GM12891 (cell line): ENCODE measurements at regions not wholly inside any gene's neighbourhood (a gene's known extent, or its start where the extent isn't known, plus 50 kb on each side); places are given as distances from the start of the nearest gene placed in this dataset.

Experiments used
- DNase-seq: peaks from one replicate; pipeline ENCODE4 v3.0.0; 2011; ENCODE audit warnings: low spot score; ENCODE audit not compliant: insufficient read length
- FAIRE-seq: peaks from 2 replicates; lab custom pipeline; 2011; peaks lifted over from hg19 to GRCh38; lab: Jason Lieb, UNC
- PAX5 ChIP-seq: IDR thresholded peaks from 2 replicates; pipeline ENCODE4 v1.6.1; 2011; ENCODE audit warnings: low read length, moderate library complexity, mild to moderate bottlenecking; ENCODE audit not compliant: insufficient read depth, severe bottlenecking
- POLR2A ChIP-seq: IDR thresholded peaks from 2 replicates; pipeline ENCODE4 v1.6.1; 2011; ENCODE audit warnings: low read depth, low read length, control low read depth
- POLR2AphosphoS5 ChIP-seq: IDR thresholded peaks from 2 replicates; pipeline ENCODE4 v1.6.1; 2011; ENCODE audit warnings: low read depth, low read length, control low read depth
- POU2F2 ChIP-seq: IDR thresholded peaks from 2 replicates; pipeline ENCODE4 v1.6.1; 2011; ENCODE audit warnings: low read depth, mild to moderate bottlenecking, control low read depth, low read length, moderate library complexity
- SPI1 ChIP-seq: IDR thresholded peaks from 2 replicates; pipeline ENCODE4 v1.6.1; 2011; ENCODE audit warnings: low read depth, low read length, control low read depth
- TAF1 ChIP-seq: IDR thresholded peaks from 2 replicates; pipeline ENCODE4 v1.6.1; 2011; ENCODE audit warnings: low read depth, low read length, control low read depth

DNA sequence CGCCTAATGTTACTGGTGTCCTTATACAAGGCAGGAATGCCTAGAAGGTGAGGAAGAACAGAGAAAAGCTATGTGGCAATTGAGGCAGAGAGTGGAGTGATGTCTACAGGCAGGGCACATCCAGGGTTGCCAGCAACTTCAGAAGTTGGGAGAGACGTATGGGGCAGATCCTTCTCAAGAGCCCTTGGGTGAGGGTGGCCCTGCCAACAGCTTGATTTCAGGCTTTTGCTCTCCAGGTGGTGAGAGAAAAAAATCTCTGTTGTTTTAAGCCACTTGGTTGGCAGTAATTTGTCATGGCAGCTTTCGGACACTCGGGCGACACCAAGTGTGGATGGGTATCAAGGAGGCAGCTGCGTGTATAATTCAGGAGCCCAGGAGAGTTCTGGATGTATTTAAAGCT, 217.4 kb upstream of the SMIM21 start:
- DNase-seq (no peak), FAIRE-seq (no peak)
- no peak for TF ChIP-seq POLR2AphosphoS5
- no peak for TF ChIP-seq PAX5
- TF ChIP-seq POU2F2, result no peak
- no peak for TF ChIP-seq TAF1
- TF ChIP-seq POLR2A, result no peak
- TF ChIP-seq SPI1, result no peak

DNA sequence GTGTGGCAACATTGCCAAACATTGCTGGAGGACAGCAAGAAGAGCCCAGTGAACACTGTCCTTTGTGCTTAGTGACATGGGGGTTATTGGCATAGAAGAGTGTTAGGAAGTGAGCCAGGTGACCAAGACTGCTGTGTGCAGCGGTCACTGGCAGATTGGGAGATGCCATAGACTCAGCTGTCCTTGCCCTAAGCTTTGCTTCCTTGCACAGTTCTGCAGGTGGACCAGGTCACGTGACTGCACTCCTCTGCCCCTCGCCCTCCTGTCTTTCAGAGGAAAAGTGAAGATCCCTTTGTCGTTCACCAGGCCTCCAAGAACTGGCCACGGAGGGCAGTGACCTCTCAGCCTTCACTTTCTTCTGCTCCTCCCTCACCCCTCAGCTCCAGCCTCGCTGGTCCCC, 215.6 kb upstream of the SMIM21 start:
- TF ChIP-seq TAF1 (no peak), SPI1 (no peak), POU2F2 (no peak), POLR2A (no peak), PAX5 (no peak), POLR2AphosphoS5 (no peak)
- DNase-seq (no peak), FAIRE-seq (no peak)

DNA sequence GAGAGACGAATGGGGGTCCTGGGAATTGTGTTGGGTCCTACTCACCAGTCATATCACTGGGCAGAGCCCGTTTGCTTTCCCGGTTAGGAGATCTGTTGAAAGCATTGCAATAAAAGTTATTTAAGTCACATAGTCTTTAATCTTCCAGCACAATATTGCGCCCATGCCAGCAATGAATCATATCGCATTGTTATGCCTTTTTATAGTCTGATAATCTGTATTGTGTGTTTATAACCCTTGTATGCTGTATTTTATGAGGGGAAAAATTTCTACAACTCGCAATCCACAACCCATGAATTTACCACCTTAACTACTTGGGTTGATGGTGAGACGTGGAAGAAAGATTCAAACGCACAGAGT, 211.9 kb upstream of the SMIM21 start:
- DNase-seq (no peak), FAIRE-seq (no peak)
- TF ChIP-seq POLR2AphosphoS5, result no peak
- no peak for TF ChIP-seq POU2F2
- no peak for TF ChIP-seq POLR2A
- no peak for TF ChIP-seq TAF1
- TF ChIP-seq SPI1, result no peak
- TF ChIP-seq PAX5, result no peak

DNA sequence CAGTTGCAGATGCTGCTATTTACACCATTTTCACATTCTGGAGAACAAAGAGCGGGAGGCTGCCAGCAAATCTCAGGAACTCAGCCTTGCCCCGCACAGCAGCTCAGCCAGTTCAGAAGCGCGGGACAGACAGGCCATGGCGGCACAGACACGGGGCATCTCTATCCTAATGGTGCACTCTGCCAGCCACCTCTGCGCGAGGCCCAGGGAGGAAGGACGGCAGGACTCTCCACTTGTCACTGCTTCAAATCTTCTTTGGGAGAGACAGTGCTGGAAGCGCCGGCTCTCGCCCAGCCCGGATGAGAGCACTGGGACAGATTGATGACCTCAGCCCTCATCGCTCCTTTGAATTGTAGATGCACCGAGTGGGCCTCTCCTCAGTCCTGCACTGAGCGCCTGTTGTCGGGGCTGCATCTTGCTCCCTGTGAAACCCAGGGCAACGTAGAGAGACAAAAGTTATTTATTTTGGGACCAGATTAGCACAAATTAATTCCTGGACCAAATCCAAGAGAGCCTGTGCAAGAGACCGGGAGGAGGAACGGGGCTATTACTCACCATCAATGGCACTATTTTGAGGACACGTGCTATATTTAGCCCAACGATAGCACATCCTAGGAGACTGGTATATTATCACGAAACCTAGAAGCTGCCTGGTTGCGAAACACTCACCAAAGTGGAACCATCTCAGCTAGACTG, 211.4 kb upstream of the SMIM21 start:
- FAIRE-seq (no peak), DNase-seq (no peak)
- TF ChIP-seq POLR2AphosphoS5 (no peak), SPI1 (no peak), PAX5 (no peak), TAF1 (no peak), POLR2A (no peak), POU2F2 (no peak)

DNA sequence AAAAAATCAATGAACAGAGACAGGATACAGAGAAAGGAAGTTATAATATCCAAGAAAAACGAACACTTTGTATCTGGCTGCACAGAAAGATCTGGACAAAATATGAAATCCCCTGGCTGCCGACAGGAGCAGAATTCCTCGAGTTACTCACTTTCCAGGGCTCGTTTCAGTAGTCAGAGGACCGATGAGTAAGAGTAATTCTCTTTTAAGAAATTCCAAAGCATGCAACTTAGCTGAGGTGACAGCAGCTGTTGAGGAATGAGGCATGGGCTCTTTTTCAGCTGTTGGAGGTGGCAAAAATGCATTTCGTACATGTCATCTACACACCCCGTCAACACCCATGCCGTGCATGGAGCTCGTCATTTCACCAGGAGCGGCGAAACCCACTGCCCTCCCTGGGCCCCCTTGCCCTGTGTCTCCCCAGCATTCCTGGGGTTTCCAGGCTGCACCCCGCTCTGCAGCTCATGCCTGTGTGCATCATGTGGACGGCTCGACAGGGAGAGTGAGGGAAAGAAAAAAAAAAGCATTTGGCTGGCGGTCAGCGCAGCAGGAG, 210.8 kb upstream of the SMIM21 start:
- FAIRE-seq (no peak), DNase-seq (no peak)

DNA sequence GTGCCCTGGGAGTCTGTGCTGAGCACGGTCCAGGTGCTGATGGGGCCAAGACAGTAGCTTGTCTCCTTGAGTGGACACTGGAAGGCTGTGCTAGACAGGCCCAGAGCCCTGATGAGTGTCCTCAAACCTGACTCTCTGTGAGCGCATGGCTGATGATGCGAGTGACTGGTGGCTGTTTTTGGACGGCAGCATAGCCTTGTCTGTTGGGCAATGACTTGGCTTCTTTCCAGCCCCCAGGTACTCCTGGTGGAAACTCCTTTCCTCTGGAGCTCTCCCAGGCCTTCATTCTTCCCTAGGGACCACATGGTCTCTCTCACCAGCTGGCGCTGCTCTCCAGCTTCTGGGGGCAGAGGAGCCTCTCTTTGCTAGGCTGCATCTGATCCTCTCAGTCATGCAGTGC, 207.6 kb upstream of the SMIM21 start:
- no peak for FAIRE-seq
- TF ChIP-seq POU2F2 (no peak), PAX5 (no peak), TAF1 (no peak), POLR2A (no peak)
- DNase-seq, result no peak

More for the DNA sequence above, 210.8 kb upstream of the SMIM21 start:
- no peak for TF ChIP-seq POLR2AphosphoS5
- TF ChIP-seq SPI1, result no peak
- TF ChIP-seq POU2F2, result no peak
- no peak for TF ChIP-seq TAF1
- no peak for TF ChIP-seq POLR2A

DNA sequence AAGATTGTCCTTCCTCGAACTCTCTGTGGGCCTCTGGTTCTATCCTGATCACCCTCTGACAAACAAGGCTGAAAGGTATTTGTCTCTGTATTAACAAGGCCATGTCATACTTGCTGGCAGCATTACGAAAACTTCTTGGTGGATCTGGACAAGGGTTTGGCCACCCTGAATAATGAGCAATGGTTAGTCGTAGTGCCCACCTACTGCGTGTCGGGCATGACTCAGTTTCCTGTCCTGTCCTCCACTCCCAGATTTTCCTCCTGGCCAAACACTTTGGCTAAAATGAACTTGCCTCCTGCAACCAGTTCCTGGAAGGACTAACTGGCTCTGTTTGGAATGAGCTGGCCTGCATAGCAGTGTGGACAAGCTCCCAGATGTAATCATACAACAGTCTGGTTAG, 198.5 kb upstream of the SMIM21 start:
- no peak for FAIRE-seq
- TF ChIP-seq POU2F2 (no peak), TAF1 (no peak), SPI1 (no peak), POLR2A (no peak), PAX5 (no peak), POLR2AphosphoS5 (no peak)

DNA sequence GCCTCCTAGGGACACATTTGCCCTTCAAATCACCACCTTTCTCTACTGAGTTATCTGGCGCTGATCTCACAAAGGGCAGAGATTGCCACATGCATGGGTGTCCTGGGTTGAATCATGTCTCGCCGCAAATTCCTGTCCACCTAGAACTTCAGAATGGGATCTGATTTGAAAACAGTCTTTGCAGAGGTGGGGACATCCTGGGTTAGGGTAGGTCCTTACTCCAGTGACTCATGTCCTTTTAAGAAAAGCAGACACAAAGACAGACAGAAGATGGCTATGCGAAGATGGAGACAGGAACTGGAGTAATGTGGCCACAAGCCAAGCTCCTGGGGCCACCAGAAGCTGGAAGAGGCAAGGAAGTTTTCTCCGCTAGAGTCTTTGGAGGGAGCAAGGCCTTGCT, 197.4 kb upstream of the SMIM21 start:
- TF ChIP-seq POLR2A (no peak), PAX5 (no peak), POLR2AphosphoS5 (no peak), SPI1 (no peak)
- FAIRE-seq, result no peak

More for the DNA sequence above, 198.5 kb upstream of the SMIM21 start:
- no peak for DNase-seq

DNA sequence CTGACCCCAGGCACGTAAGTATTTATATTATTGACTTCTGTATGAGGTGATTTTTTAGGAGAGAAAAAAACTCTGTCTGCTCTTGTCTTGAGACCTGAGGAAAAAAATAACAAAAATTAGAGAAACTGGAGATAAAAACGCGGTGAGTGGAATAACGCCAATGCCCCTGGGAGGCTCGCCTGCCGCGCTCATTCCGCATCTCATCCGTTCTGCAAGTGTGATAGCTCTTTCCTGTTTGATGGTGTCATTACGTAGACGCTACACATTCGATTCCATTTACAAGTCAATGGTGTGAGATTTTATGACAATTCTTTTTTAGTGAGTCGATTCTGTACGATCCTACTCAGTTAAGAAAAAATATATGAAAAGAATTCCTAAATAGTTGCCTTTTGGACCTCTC, 194.3 kb upstream of the SMIM21 start:
- TF ChIP-seq POU2F2 (no peak), TAF1 (no peak), PAX5 (no peak), POLR2AphosphoS5 (no peak)
- FAIRE-seq (no peak), DNase-seq (no peak)

More for the DNA sequence above, 197.4 kb upstream of the SMIM21 start:
- no peak for DNase-seq

DNA sequence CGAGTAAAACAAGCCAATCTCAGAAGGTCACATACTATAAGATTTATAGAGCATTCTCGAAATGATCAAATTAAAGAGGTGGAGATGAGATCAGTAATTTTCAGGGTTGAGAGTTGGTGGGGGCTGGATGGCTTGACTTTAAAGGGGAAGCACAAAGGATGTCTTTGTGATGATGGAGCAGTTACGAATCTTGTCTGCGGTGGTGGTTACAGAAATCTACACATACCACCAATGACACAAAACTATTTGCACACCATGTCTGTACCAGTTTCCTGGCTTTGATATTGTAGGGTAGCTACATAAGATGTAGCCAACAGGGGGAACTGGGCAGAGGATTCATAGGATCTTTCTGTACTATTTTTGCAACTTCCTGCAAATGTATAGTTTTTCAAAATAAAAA, 190.6 kb upstream of the SMIM21 start:
- FAIRE-seq (no peak), DNase-seq (no peak)
- TF ChIP-seq POU2F2 (no peak), TAF1 (no peak), POLR2AphosphoS5 (no peak), POLR2A (no peak), PAX5 (no peak), SPI1 (no peak)

DNA sequence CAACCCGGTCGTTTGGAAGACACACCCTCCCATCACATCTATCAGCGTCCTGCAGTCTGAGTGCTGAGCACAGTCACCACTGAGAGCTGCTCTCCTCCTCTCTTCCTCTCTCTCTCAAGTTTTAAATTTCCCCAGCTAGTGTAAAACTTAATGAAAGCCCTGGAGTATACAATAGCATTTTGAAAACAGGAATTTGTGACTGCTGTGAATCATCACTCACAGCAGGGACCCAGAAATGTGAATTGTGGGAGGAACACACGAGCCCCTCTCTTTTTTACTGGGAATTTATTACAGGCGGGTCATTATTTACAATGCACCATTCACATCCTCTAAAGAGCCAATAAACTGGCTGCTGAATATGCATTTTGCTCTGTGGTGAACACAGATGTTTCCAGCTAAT, 185.0 kb upstream of the SMIM21 start:
- FAIRE-seq (no peak), DNase-seq (no peak)
- TF ChIP-seq SPI1, result no peak
- TF ChIP-seq POLR2AphosphoS5, result no peak
- TF ChIP-seq PAX5, result no peak
- no peak for TF ChIP-seq POU2F2
- no peak for TF ChIP-seq TAF1
- TF ChIP-seq POLR2A, result no peak
